HG02588 (cell line): ENCODE measurements at regions not wholly inside any gene's neighbourhood (a gene's known extent, or its start where the extent isn't known, plus 50 kb on each side); places are given as distances from the start of the nearest gene placed in this dataset.

Experiments used
- ATAC-seq: cut with Tn5 transposase; IDR thresholded peaks from one replicate; pipeline ENCODE4 v1.9.1; 2021; ENCODE audit warnings: mild to moderate bottlenecking, moderate library complexity; ENCODE audit not compliant: unreplicated experiment

DNA sequence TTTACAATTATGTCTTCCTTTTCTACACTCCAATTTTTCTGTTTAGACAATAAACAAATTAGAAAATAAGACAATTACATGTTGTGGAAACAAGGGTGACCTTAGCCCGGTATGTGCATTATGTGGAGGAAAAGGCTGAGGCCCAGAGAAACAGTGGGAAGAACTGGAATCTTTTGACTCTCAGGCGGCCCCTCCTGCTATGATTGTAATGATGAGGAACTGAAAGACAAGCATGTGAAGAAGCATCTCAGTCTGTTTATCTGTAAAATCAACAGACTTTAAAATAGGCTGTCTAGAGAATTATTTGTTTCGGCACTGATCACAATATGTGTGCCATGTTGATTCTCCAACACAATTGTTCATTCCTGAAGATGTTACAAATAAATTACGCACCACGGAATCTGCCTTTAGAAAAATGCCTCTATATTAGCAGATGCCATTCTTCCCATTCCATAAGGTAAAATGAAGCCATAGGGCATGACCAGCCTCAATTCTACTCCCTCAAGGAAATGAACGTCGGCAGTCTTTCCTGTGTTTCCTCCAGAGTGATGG, 1201.6 kb upstream of the CITED2 start:
- ATAC-seq, result no peak

DNA sequence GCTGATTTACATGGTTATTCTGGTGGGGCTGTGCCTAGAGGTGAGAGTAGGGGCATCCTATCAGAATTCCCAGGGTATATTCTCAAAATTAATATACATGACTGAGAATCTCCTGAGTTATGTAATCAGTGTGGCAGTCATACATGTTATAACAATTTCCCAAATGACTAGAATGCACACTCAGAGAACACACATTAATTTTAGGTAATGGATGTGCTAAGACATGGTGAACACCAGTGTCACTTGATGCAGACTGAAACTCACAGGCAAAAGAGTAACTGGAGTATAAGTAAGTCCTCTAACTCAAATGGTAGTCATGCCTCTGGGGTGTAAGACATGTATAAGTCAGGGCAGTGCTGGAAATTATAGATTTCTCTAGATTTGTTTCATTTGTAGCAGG, 1198.4 kb upstream of the CITED2 start:
- ATAC-seq, result no peak

DNA sequence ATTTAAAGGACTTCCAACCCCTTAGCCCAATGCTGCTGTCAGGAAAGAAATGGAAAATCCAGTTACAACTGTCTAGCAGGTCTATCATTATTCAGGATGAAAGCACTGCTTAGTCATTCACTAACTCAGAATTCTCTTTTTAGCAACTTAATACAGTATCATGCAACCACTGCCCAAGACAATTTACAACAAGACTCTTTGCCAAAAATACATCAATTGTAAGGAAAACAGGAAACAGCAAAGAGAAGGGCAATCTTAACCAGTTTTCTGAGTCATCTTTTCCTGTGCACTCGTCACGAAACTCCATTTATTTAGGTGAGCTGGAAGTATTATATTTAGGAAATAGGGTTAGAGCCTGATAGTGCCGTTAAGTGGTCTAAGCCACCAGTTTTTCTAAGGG, 1197.7 kb upstream of the CITED2 start:
- no peak for ATAC-seq

DNA sequence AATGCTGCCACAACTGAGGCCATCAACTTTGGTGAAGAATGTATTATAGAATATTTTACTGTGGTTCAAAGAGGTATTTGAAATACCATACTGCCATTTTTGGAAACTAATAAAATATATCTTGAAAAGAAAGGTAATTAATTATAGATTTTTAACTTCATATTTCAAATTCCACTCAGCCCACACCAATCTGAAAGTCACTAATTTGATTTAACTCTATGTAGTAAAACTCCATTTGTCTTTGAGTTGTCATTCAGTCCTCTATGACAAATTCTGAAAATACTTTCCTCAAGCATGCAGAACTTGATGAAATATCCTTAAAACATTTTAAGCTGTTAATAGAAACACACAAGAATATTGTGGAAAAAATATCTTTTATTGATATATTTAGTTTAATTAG, 1196.7 kb upstream of the CITED2 start:
- ATAC-seq, result no peak

DNA sequence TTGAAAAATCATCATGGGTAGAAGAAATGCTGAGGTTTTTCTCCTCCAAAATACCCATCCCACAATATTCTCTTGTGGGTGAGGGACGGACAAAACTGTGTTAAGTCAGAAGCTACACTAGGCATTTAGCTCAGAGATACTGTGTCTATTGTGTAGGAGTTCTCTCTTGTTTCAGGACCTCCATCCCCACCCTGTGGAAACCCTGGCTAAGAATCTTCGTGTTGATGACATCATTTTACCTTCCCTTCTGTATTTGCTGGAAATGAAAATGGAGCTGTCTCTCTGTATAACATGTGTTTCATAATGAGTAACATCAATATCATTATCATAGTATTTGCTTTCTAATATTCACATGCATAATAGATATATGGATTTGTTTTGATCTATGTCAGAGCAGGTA, 1193.0 kb upstream of the CITED2 start:
- no peak for ATAC-seq

DNA sequence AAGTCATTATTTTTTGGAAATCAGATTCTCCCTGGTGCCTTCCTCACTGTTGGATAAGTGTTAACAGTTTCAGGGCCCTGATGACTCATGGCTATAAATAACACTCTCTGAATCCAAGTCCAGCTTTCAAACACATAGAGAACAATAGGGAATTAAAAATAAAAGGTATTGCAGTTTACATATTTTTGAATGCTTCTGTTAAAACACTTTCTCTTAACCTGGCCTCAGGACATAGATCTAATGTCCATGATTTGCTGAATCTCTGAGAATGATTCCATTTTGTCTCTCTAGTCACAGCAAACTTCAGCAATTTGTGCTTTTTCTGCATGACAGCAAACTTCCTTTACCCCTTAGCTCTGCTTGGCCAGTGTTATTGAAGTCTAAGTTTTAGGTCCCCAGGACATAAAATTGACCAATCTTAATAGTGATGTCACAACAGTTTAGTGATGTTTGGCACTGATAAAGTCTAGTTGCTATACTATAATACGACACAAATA, 1192.4 kb upstream of the CITED2 start:
- no peak for ATAC-seq

DNA sequence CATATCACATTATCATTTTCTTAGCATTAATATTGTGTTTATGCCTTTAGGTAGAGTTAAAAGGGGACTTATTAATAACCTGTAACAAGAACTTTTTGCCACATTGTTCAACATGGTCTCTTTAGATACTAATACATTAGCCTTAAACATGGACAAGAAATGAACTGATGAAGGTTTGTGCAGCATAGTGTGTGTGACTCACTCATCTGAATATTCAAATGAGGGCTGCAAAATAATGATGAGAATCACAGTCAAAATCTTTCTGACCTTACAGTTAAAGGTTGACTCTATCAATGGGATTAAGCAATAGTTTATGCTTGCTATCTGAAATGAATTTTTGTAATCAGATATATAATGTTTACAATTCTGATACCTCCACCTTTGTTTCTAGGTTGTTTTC, 1189.3 kb upstream of the CITED2 start:
- ATAC-seq, result no peak

DNA sequence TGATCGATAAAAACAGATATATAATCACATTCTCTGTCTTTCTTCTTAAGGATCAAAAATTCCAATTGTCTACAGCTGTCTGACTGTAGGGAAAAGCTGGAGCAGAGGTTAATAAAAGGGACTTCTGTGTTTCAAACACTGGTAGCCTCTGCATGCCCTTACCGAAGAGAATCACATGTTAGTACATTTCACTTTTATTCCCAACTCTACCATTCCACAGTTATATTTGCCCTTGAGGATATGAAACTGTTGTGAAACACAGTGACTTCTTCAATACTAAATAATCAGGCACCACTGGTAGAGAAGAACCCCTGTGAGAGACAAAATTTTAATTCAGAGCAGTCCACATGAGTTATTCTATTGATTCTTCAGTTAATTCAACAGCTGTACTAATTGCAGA, 1187.3 kb upstream of the CITED2 start:
- ATAC-seq, result no peak

DNA sequence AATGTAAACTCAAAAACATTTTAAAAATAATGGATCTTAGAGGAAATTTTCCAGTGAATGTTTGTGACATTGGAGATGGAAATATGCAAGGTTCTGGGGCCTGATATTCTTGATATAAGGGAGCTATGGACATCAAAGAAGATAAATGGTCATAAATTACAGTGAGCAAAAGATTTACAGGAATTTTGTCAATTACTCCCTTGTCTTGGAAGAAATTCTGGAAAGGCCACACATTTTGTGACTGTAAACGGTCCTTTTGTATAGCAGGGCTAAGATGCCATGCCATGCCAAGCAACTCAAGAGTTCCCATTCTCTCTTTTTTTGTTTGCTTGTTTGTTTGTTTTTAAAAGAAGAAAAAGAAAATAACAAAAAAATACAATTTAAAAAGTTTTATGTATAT, 1186.2 kb upstream of the CITED2 start:
- ATAC-seq, result no peak

DNA sequence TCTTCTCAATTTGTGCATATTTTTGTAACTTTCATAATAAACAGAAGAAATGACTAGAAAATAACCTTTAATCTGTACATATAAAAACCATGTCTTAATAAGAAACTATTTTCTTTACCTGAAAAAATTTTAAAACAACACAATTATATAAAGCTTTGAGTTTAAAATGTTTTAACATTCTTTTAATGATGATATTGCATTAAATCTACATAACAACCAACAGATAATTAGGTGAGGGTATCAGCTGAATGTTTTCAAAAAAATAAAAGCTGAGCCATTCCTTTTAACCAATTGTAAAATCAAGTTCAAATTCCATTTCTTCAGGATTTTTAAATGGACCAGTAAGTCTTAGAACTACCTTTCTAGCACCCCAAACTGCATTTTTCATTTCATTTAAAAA, 1185.0 kb upstream of the CITED2 start:
- no peak for ATAC-seq

DNA sequence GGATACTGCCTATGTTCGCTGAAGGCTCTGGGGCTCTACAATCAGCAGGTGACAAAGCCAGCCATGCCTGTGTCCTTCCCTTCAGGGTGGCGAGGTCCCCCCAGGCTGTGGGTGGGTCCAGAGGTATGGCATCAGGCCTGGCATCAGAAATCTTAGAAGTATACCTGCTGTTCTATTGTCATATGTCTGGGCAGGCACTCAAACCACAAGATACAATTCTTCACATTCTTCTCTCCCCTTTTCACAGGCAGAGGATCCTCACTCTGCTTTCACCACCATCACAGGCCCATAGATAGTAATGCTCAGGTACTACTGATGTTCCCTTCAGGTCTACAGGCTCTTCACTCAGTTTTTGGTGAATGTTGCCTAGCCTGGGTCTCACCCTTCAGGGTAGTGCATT, 1180.0 kb upstream of the CITED2 start:
- no peak for ATAC-seq

DNA sequence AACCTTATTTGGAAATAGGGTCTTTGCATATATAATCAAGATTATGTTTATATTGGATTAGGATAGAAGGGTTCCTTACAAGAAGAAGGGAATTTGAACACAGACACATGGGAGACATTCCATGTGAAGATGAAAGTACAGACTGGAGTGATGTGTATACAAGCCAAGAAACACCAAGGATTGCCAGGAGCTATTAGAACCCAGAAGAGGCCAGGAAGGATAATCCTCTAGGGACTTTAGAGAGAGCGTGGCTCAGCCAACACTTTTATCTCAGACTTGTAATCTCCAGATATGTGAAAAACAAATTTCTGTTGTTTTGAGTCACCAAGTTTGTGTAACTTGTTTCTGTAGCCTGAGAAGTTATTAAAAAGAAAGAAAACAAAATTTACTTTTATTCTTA, 1173.9 kb upstream of the CITED2 start:
- ATAC-seq, result no peak

DNA sequence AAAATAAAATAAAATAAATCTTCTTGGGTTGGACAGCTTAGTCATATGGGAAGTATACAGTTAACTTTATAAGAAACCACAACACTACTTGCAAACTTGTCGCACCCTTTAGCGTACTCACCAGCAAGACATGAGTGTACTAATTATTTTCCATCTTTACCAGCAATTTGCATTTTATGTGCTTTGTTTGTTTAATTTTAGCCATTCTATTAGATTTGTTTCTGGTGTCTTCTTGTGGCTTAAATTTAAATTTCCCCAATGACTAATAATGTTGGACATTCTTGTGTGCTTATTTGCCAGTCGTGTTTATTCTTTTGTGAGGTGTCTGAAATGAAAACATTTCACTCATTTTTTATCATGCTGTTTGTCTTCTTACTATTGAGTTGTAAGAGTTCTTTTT, 1172.2 kb upstream of the CITED2 start:
- ATAC-seq, result no peak

DNA sequence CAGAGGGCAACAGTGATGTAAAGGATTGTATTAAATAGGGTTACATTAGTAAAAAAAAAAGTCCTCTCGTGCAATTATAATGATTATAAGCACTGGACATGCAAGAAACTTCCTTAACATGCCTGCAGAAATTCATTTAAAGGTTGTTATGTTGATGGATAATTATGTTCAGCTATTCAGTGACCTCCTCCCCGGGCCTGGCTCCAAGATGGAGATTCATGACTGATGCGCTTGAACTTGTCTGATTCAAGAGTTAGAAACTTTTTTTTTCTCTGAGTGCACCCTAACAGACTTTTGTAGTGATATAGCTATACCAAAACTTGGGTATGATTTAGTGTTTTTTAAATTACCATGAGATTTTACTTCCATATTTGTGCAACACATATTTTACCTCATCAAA, 1170.0 kb upstream of the CITED2 start:
- ATAC-seq, result no peak

DNA sequence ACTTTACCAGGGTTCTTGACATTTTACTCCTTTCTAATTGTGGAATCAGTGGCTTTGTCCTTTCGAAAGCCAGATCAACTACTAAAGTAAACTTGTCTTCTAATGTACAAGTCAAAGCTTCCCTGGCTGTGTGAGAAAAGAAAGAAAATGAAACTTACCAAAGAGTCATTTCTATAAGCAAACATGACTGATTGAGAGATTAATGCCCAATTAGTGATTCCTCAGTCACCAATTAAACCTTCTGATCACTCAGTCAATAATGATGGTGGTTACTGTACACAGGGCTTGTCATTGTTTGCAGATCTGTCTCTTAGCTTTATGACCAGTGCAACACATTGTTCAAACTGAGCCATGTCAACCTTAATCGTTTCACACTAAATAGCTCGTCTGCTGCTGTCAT, 1168.4 kb upstream of the CITED2 start:
- no peak for ATAC-seq

DNA sequence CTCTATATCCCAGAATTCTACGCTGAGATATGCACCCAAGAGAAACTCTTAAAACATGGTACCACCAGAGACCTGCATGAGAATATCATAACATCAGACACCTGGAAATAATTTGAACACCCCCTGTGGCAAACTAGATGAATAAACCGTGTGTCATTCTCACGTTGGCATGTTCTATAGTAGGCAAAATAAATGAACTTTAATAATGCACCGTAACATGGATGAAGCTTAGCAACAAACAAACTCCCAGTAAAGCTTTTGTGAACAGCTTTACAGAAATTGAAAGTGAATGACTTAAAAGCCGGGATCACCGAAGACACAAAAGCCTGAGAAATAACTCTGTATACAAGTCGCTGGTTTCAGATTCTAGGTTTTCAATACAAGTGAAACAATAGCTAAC, 1166.8 kb upstream of the CITED2 start:
- no peak for ATAC-seq

DNA sequence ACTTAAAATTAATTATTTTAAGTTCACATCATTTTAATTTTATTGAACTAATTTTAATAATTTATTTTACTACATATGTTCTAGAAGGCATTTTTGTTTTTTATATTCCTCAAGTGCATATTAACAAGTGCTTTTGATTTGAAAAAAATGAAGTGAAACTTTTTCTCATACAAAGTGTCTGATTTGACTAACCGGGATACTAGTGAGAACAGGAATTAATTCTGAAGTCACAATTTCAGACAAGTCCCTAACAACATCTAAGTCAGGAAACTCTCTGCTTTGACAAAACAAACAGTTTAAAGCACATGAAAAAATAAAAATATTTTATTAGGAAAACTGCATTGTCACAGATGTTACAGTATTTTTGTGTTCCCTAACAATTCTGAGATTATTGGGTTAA, 1166.3 kb upstream of the CITED2 start:
- ATAC-seq, result no peak

DNA sequence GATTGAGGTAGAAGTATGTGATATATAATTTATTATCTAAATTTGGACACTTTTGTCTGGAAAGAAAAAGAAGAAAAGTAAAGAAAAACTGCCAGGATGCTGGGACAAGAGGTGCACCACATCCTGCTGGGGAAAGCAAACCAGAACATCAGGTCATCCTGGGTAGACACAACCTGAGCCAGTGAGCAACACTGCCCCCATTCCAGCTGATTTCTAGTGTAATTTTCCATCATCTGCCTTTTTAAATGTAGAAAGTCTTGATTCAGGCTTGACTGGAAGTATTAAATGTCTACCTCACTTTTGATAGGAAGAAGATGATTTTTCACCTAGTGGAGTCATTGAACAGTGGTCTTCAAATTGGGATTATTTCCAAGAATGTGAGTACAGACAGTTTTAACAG, 1164.5 kb upstream of the CITED2 start:
- ATAC-seq, result no peak

DNA sequence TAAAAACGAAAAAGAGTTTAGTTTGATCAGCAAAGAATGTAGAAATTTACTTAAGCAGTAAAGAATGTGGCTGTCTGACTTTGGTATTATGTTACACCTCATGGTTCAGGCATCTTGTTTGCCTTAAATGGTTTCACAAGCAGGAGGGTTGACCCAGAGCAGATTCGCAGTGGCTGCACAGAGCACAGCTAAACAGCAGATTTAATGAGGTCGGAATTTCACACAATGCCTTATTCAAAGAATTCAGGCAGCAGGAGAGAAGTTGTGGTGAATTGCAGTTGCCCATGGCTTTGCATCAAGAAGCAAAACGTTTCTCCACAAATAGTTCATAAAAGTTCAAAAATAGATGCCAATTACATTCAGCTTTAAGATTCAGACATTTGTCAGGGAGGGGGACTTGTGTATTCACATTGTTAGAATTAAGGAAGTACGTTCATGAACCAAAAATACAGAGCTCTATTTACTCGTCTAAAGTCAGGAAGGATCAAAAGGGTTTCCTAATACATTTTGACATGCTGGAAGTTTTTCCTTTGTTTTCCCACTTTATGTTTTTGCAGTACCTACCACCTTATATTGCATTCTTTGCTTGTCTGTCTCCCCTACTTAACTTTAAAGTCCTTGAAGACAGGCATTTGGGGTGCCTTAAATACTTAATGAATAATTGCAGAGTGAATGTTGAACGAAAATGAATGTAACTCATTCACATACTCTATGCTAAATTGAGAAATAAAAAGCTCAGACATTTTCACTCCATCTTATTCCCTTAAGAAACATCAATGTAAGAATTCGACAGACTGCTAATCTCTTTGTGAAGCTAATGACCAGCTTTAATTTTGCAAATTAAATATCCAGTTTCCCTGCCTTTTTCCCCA, 1163.6 kb upstream of the CITED2 start:
- no peak for ATAC-seq

DNA sequence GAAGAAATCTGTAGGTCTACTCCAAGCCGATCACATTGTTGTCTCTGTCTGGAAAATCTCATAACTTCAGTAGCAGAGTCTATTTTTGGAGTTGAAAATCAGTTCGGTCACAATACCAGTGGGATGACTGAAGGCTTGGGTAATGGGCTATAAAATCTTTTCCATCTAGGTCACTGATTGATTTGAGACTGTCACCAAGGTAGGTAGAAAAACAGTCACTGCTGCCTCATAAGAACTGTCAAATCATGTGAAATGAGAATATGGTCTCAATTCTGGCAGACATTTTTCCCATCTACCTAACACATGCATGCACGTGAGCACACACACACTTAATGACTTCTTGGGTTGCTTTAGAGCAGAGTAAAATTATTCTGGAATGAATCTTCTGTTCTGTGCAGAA, 1162.8 kb upstream of the CITED2 start:
- ATAC-seq, result no peak

DNA sequence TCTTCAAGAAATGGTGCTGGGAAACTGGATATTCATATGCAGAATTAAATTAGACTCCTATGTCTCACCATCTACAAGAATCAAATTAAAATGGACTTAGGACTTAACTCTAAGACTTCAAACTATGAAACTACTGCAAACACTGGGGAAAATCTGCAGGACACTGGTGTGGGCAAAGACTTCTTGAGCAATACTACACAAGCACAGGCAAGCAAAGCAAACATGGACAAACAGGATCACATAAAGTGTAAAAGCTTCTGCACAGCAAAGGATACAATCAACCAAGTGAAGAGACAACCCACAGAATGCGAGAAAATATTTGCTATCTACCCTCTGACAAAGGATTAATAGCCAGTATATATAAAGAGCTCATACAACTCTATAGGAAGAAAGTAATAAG, 1161.1 kb upstream of the CITED2 start:
- ATAC-seq, result no peak

DNA sequence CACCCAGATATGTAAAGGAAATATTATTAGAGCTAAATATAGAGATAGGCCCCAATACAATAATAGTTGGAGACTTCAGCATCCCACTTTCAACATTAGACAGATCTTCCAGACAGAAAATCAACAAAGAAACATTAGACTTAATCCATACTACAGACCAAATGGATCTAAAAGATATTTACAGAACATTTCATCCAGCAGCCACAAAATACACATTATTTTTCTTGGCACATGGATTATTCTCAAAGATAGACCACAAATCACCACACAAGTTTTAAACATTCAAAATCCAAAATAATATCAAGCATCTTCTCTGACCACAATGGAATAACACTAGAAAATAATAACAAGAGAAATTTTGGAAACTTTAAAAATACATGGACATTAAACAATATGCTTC, 1159.1 kb upstream of the CITED2 start:
- ATAC-seq, result no peak

DNA sequence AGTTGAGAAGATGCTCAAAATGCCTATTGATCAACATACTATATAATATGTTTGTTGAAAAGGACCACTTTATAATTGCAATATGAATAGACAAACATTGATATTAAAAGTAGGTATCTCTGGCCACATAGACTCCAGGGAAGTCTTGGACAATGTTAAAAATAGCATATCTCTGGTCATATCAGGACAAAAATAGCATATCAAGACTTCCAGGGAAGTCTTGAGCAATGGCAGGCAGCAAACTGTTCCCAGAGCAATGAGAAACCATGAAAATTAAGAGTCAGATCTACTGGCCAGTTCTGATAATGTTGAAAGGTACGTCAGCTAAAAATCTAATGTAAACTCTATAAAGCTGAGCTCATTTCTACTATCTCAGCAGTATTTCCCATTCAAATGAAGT, 1130.3 kb upstream of the CITED2 start:
- ATAC-seq, result no peak
